ENCODE measurements at regions not wholly inside any gene's neighbourhood (a gene's known extent, or its start where the extent isn't known, plus 50 kb on each side); places are given as distances from the start of the nearest gene placed in this dataset.

DNA sequence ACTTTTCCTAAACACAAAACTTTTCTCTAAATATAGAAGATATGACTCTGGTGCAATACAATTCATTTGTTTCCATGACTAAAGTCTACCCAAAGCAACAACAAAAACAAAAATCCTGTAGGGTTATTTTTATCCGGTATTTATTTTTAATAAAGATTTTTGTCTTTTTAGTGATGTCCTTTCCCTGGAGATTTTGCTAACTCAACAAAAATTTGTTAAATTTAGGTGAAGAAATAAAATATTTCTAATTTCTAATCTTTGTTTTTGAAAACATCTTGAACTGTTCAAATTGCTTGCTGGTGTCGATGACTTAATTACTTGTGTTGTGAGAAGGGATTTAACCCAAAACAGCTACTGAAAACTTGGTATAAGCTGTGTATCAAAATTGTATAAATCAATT lies 741.8 kb downstream of the HDGFL1 start:
- no peak for TF ChIP-seq CTCF (IDR thresholded peaks at IDR 0.05)
- no peak for TF ChIP-seq POLR2A (IDR thresholded peaks at IDR 0.05; ENCODE audit: low read depth)
- no peak for TF ChIP-seq POLR2AphosphoS5 (IDR thresholded peaks at IDR 0.05)

Data from esophagus muscularis mucosa (tissue), 3 donors.